ENCODE measurements at regions not wholly inside any gene's neighbourhood (a gene's known extent, or its start where the extent isn't known, plus 50 kb on each side); places are given as distances from the start of the nearest gene placed in this dataset.
A peak's percentile ranks its signal among the peaks of the same experiment; 100 is the strongest.

GRCh38 chr6:39997101-39997635 lies 62.9 kb upstream of the MOCS1 start:
- no peak for DNase-seq (ENCODE audit: low read depth)

GRCh38 chr6:39995633-39996032 lies 61.4 kb upstream of the MOCS1 start:
- no peak for DNase-seq (ENCODE audit: low read depth)

- DNase-seq (ENCODE audit: low read depth) = peak; percentile 3
These were observed 58.8 kb upstream of the MOCS1 start for GRCh38 chr6:39992861-39993622.

Measured in renal cortical epithelial cell (primary cell).